ENCODE measurements at regions not wholly inside any gene's neighbourhood (a gene's known extent, or its start where the extent isn't known, plus 50 kb on each side); places are given as distances from the start of the nearest gene placed in this dataset.

- POLR2A ChIA-PET: no interaction called here
- no TSS peak for BruUV-seq (replicated peaks)
- H3K27ac ChIP-seq (ENCODE audit: control insufficient read depth, insufficient read depth): no peak overlapping the region
Observed at GRCh38 chr2:118169359-118170005, 81.2 kb downstream of the INSIG2 start.

More at GRCh38 chr2:118169359-118170005, 81.2 kb downstream of the INSIG2 start:
- CTCF ChIA-PET: no interaction called here
- no peak for TF ChIP-seq POU2F2 (IDR thresholded peaks at IDR 0.05; ENCODE audit: borderline replicate concordance, low read depth, low read length)
- no peak for TF ChIP-seq IKZF2 (IDR thresholded peaks at IDR 0.05)
- no peak for TF ChIP-seq CHD1 (IDR thresholded peaks at IDR 0.05; ENCODE audit: low read depth, low read length)
- no peak for TF ChIP-seq CTCF (IDR thresholded peaks at IDR 0.05 in 2 of 3, conservative IDR thresholded peaks at IDR 0.05 in 1 of 3; ENCODE audit: control insufficient read depth in 2 of 3, extremely low read depth in 1 of 3, insufficient read depth in 1 of 3, low read depth in 3 of 3, low read length in 3 of 3)
- TF ChIP-seq, protein P1, sequence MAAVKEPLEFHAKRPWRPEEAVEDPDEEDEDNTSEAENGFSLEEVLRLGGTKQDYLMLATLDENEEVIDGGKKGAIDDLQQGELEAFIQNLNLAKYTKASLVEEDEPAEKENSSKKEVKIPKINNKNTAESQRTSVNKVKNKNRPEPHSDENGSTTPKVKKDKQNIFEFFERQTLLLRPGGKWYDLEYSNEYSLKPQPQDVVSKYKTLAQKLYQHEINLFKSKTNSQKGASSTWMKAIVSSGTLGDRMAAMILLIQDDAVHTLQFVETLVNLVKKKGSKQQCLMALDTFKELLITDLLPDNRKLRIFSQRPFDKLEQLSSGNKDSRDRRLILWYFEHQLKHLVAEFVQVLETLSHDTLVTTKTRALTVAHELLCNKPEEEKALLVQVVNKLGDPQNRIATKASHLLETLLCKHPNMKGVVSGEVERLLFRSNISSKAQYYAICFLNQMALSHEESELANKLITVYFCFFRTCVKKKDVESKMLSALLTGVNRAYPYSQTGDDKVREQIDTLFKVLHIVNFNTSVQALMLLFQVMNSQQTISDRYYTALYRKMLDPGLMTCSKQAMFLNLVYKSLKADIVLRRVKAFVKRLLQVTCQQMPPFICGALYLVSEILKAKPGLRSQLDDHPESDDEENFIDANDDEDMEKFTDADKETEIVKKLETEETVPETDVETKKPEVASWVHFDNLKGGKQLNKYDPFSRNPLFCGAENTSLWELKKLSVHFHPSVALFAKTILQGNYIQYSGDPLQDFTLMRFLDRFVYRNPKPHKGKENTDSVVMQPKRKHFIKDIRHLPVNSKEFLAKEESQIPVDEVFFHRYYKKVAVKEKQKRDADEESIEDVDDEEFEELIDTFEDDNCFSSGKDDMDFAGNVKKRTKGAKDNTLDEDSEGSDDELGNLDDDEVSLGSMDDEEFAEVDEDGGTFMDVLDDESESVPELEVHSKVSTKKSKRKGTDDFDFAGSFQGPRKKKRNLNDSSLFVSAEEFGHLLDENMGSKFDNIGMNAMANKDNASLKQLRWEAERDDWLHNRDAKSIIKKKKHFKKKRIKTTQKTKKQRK (IDR thresholded peaks at IDR 0.05; ENCODE audit: low read depth, low read length): no peak
- TF ChIP-seq BMI1 (IDR thresholded peaks at IDR 0.05; ENCODE audit: borderline replicate concordance): no peak
- TF ChIP-seq PAX5 (IDR thresholded peaks at IDR 0.05; ENCODE audit: borderline replicate concordance, low read depth, low read length): no peak
- TF ChIP-seq CHD4 (IDR thresholded peaks at IDR 0.05): no peak
- TF ChIP-seq EED (IDR thresholded peaks at IDR 0.05; ENCODE audit: low read depth): no peak
- TF ChIP-seq RELB (IDR thresholded peaks at IDR 0.05; ENCODE audit: low read depth): no peak
- no peak for TF ChIP-seq SIX5 (IDR thresholded peaks at IDR 0.05; ENCODE audit: low read depth, low read length, severe bottlenecking)
- no peak for TF ChIP-seq POLR2A (IDR thresholded peaks at IDR 0.05; ENCODE audit: low read depth, low read length)
- no peak for TF ChIP-seq PBX3 (IDR thresholded peaks at IDR 0.05; ENCODE audit: insufficient replicate concordance, low read depth, low read length)
- no peak for TF ChIP-seq SMC3 (IDR thresholded peaks at IDR 0.05; ENCODE audit: borderline replicate concordance, low read length)
- no peak for TF ChIP-seq ASH2L (IDR thresholded peaks at IDR 0.05; ENCODE audit: borderline replicate concordance, low read depth)
- no peak for TF ChIP-seq POLR2AphosphoS5 (IDR thresholded peaks at IDR 0.05; ENCODE audit: low read length)
- no peak for TF ChIP-seq TCF7 (IDR thresholded peaks at IDR 0.05; ENCODE audit: borderline replicate concordance)
- peak; percentile 74 for ATAC-seq
- 38% methylated on average over 6 of the region's 6 CpGs for WGBS (ENCODE audit: insufficient coverage, insufficient replicate concordance, low lambda C conversion rate, missing lambda C conversion rate)
- no peak for FAIRE-seq
- H3K4me1 ChIP-seq (ENCODE audit: control insufficient read depth, insufficient read depth, low read length): no peaks in the 10 kb centered on the region
- no peaks in the 10 kb centered on the region for H3K27me3 ChIP-seq (replicated peaks in 1 of 2; ENCODE audit: control insufficient read depth in 2 of 2, insufficient read depth in 2 of 2, low read length in 1 of 2)
- RAD21 ChIA-PET (ENCODE audit: unreplicated experiment): interaction anchor here (0.9 kb wide), 1 partner anchor 122 kb away, joined by 3 read pairs; no protein-coding TSS in a partner anchor
- DNase-seq (ENCODE audit: low read depth, low spot score): no peak
- H3K36me3 ChIP-seq (ENCODE audit: control insufficient read depth in 2 of 2, insufficient read depth in 2 of 2, low read length in 1 of 2): no peaks in the 10 kb centered on the region
- H3K4me2 ChIP-seq (ENCODE audit: control insufficient read depth, insufficient read depth): no peak overlapping the region
- SMC1A ChIA-PET (ENCODE audit: uncharacterized antibody, unreplicated experiment): no interaction called here
- in situ Hi-C loops (cut with MboI): no loop called here
- no peak overlapping the region for H2AFZ ChIP-seq (ENCODE audit: control insufficient read depth, low read depth, low read length)
- no peak overlapping the region for H3K9ac ChIP-seq (ENCODE audit: control insufficient read depth, insufficient read depth, low read length)
- H3K4me3 ChIP-seq: no peak overlapping the region
- H4K20me1 ChIP-seq (ENCODE audit: control insufficient read depth, insufficient read depth): no peaks in the 10 kb centered on the region
- no peaks in the 10 kb centered on the region for H3K79me2 ChIP-seq (ENCODE audit: control insufficient read depth, insufficient read depth, low read length)
- H3K9me3 ChIP-seq (replicated peaks; ENCODE audit: control insufficient read depth, insufficient read depth, low read length): no peaks in the 10 kb centered on the region; the same call in 1 of the 3 replicates
- intact Hi-C loops (cut with micrococcal nuclease; ENCODE audit: unreplicated experiment): no loop called here

Measured in GM12878 (cell line).